Fibroblast of skin of abdomen (primary cell): ENCODE measurements at regions not wholly inside any gene's neighbourhood (a gene's known extent, or its start where the extent isn't known, plus 50 kb on each side); places are given as distances from the start of the nearest gene placed in this dataset.
"Not testable (repeated sequence)": the region's sequence is repeated elsewhere in the genome, so short reads cannot be mapped to it uniquely, and the experiment has no call there.

Experiments used
- DNase-seq: peaks from one replicate; pipeline ENCODE4 v3.0.0-alpha.2; 2013

DNA sequence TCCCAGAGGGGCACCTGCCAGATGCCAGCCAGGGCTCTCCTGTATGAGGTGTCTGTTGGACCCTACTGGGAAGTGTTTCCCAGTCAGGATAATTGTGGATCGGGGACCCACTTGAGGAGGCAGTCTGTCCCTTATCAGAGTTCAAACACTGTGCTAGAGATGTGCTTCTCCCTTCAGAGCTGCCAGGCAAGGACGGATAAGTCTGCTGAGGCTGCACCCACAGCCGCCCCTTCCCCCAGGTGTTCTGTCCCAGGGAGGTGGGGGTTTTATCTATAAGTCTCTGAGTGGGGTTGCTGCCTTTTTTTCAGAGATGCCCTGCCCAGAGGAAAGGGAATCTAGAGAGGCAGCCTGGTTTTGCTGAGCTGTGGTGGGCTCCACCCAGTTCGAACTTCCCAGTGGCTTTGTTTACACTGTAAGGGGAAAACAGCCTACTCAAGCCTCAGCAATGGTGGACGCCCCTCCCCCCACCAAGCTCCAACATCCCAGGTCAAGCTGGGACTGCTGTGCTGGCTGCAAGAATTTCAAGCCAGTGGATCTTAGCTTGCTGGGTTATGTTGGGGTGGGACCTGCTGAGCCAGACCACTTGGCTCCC, 324.0 kb upstream of the SETBP1 start:
- DNase-seq = no peak

DNA sequence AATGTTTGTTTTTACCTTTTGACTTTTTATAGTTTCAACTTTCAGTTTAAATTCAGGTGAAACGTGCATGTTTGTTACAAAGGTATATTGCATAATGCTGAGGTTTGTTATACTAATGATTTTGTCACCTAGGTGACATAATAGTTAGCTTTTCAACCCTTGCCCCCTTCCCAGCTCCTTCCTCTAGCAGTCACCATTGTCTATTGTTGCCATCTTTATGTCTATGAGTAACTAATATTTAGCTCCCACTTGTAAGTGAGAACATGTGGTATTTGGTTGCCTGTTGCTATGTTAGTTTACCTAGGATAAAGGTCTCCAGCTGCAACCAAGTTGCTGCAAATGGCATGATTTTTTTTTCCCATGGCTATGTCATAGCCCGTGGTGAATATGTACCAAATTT, 322.3 kb upstream of the SETBP1 start:
- no peak for DNase-seq

DNA sequence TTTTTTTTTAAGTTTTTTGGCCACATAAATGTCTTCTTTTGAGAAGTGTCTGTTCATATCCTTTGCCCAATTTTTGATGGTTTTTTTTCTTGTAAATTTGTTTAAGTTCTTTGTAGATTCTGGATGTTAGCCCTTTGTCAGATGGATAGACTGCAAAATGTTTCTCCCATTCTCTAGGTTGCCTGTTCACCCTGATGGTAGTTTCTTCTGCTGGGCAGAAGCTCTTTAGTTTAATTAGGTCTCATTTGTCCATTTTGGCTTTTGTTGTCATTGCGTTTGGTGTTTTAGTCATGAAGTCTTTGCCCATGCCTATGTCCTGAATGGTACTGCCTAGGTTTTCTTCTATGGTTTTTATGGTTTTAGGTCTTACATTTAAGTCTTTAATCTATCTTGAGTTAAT, 320.9 kb upstream of the SETBP1 start:
- DNase-seq = not testable (repeated sequence)

DNA sequence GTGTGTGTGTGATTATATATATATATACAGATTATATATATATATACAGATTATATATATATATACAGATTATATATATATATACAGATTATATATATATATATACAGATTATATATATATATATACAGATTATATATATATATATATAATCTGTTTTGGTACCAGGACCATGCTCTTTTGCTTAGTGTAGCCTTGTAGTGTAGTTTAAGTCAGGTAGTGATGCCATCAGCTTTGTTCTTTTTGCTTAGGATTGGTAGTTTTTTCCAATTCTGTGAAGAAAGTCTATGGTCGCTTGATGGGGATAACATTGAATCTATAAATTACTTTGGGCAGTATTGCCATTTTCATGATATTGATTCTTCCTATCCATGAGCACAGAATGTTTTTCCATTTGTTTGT, 318.5 kb upstream of the SETBP1 start:
- DNase-seq = not testable (repeated sequence)

DNA sequence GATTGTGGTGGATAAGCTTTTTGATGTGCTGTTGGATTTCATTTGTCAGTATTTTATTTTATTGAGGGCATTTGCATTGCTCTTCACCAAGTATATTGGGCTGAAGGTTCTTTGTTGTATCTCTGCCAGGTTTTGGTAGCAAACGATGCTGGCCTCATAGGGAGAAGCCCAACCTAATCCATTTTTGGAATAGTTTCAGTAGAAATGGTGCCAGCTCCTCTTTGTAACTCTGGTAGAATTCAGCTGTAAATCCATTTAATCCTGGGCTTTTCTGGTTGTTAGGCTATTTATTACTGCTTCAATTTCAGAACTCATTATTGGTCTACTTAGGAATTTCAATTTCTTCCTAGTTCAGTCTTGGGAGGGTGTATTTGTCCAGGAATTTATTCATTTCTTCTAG, 309.8 kb upstream of the SETBP1 start:
- no peak for DNase-seq

DNA sequence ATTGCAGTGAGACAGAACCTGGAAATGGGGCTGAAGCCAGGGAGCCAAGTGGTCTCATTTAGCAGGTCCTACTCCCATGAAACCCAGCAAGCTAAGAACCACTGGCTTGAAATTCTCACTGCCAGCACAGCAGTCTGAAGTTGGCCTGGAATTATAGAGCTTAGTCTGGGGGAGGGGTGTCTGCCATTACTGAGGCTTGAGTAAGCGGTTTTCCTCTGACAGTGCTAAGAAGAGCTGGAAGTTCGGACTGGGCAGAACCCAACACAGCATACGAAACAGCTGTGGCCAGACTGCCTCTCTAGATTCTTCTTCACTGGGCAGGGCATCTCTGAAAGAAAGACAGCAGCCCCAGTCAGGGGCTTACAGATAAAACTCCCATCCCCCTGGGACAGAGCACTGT, 305.7 kb upstream of the SETBP1 start:
- no peak for DNase-seq

DNA sequence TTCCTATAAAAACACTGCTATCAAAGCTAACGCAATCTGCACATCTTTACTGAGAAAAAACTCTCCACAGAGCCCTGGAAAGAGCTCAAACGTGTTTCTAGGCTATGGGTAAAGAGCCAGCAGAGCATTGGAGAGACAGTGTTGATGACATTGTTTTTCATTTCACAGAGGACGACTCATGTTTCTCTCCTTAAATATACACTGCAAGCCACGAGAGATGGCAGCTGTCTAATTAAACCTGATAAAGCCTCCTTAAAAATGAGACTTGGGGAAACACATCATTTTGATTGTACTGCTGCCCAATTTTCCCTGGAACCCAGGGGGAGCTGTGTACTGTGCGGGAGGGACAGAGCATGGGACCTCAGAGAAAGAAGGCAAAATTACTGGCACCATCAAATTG, 294.3 kb upstream of the SETBP1 start:
- no peak for DNase-seq

DNA sequence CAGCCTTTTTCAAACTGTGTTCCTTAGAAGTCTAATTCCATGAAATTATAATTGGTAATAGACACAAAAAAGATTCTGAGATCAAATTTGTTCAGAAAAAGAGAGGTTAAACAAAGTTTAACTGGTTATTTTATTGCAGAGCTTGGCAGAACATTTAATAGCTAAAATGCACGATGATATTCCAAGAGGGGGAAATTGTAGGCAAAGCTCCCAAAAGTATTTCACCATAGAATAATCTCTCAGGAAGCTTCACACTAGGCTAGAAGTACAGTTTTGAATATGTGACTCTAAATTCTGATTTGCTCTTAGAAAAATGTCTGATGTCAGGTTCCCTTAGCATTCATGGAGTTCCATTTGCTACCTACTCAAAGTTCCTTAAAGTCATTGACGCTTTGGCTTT, 292.4 kb upstream of the SETBP1 start:
- DNase-seq = no peak

DNA sequence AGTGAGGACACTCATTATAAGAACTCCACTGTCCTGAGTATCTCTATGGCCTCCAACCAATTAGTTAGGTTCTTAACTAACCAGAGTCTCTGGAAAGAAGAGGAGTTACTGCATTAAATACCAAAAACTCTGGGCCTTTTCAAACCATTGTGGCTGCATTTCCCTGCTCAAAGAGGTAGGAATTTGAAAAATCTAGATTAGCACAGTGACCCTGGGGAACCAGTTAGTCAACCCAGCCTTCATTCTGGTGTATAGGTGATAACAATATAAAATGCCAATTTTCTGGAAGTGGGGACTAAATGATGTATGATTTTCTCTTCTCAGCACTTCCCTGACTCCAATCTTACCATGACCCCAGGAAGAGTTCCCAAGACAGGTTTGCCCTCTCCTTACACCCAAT, 287.8 kb upstream of the SETBP1 start:
- no peak for DNase-seq

DNA sequence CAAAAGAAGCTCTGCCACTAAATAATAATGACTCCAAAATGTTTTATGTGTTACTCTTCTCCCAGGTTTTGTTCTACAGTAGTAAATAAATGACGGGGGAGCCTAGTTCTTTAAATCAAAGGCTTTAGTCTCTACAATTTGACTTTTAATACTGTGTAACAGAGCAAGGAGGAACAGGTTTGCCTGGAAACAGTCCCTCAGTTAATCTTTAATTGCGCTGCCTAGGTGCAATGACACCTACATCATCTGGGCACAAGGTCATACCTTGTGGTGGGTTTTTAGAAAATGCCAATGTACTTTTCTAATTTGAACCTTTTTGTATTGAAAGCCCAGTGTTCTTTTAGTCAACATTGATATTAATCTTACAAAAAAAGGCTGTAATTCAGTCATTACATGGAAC, 287.3 kb upstream of the SETBP1 start:
- no peak for DNase-seq

DNA sequence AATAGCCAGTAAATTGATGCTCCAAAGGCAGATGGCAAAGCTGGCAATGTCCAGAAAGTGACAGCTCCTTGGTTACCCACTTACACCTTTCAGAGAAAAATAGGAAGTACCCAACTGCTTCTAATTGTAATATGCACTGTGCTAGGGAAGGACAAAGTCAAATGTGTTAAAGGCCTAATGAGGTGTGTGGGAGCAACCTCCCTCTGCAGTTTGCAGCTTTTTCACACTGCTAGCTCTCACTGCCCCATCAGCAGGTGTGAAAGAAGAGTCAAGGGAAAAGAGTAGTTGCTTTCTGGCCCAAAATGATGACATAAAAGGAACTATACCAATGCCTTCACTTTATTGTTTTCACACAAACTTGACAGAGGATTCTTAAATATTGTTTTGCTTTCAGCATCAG, 284.1 kb upstream of the SETBP1 start:
- no peak for DNase-seq

DNA sequence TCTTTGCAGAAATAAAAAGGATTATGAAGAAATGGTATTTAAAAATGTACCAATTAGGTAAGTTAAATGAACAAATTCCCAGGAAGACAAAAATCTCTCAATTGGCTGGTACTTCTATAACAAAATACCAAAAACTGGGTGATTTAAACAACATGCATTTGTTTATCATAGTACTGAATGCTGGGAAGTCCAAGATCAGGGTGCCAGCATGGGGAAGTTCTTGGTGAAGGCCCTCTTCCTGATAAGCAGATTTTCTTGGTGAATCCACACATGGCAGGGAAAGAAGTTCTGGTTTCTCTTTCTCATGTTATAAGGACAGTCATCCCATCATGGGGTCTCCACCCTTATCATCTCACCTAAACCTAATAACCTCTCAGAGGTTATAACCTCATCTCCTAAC, 271.6 kb upstream of the SETBP1 start:
- no peak for DNase-seq

DNA sequence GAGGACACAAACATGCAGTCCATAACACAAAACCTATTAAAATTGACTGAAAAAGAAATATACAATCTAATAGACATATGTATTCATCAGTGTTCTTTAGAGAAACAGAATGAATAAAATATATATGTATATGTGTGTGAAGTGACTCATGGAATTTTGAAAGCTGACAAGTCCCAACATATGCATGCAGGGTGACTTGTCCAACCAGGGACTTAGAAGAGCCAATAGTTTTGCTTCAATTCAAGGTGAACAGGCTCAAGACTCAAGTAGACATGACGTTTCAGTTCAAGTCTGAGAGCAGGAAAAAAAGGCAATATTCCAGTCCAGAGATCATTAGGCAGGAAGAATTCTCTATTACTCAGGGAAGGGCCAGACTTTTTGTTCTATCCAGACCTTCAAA, 271.2 kb upstream of the SETBP1 start:
- DNase-seq = no peak

DNA sequence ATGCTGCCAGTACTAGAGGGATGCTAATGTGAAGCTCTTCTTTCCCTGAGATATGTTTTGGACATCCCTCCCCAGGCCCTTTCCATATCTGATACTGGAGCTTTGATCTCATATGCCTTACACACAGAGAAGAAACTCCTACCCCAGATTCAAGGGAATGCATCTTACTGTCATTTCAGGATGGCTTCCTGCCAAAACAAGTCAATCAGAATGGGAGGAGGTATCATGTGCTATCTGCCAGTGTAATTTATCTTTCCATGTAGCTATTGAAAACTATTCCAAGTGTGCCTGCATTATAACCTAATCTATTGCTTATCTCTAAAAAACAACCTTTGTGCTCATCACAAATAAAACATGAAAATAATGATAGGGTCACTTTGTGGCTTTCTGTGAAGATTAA, 269.9 kb upstream of the SETBP1 start:
- DNase-seq = no peak

DNA sequence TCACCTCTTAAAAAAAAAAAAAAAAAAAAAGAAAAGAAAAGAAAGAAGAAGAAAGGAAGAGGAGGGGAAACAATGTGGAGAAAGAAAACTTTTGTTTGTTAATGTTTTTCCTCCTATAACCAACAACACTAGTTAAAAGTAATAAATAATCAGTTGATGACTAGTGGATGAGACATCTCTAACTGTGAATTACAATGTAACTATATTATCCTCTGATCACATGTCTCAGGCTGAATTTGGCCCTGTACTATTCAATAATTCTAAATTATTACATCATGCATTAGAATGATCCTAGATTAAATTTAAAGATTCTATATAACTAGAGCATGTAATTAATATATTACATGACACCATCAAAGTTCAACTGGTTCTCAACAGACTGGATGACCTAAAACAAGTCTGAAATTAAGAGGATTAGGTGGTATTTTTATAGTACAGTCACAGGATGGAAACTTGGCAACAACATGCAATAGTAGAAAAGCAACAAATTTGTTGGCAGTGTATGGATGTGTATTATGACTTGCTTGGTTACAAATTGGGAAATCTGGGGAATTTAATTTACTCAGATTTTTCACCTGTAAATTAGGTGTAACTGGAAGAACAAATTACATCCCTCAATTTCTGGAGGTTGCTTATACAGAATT, 269.3 kb upstream of the SETBP1 start:
- DNase-seq = peak; percentile 6

DNA sequence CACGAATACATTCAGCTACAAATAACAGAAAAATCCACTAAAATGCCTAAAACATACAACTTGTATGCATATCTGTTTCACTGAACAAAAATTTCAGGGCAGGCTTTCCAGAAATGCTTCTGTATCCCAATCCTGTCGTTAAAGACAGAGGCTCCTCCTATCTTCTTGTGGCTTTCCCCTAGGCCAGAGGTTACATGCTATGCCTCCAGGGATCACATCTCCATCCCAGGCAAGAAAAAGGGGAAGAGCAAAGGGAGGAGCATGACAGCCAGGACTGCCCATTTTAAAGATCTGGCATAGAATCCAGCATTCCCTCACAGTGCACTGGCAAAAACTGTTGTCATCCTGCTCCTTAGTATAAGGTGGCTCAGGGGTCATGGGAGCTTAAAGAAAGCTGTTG, 268.7 kb upstream of the SETBP1 start:
- peak; percentile 4 for DNase-seq

DNA sequence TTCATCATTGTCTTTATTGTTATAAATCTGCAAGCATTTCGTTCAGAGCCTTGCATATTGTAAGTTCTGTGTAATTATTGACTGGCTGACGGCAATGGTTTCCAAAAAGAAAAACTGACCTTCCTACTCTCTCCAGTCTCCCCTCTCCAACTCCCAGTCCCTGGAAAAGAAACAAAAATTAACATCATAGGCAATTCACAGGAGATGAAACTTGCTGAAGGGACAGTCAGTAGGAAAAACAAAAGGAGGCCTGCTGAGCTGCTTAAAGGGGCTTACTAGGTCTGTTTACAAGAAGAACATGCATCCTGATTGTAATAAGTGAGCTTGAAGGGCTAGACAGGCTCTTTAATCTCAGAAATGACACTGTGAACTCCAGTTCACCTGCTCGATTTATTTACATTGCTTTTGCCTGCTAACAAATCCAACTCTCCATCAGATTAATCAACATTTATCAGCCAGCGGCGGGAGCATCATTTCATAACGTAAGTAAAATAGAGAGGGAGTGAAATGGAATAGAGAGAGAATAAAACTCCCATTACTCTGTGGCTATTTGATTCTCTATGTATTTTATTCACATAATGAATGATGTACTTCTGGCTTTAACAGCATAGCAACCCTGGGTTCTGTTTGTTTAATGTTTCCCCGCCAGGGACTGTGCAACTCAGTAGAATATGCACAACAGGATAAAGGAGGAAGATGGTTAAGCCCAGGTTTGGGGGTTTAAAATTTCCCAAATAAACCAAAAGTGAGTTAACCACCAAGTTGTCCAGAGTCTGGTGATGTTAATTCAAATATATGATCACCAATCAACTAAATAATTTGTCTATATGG, 256.7 kb upstream of the SETBP1 start:
- no peak for DNase-seq

DNA sequence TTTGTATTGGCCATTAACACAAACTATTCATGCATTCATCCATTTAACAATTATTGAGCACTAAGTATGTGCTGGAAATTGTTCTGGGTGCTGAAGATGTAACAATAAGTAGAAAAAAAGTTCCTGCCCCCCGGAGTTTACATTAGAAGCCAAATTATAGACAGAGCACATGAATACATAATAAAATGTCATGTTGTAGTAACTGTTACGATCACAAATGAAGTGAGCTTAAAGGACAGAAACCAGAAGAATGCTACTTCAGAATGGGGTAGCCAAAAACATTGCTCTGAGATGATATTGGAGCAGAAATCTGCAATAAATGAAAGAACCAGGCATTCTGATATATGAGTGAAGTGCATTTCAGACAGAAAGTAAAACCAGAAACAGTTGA, 256.0 kb upstream of the SETBP1 start:
- DNase-seq = no peak

DNA sequence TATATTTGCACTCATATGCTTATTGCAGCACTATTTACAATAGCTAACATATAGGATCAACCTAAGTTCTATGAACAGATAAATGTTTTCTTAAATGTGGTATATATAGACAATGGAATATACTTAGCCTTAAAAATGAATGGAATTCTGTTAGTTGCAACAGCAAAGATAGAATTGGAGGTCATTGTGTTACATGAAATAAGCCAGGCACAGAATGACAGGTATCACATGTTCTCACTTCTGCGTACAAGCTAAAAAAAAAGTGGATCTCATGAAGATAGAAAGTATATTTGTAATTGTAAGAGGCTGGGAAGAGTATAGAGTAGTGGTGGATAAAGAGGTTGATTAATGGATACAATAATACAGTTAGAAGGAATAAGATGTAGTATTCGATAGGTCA, 255.5 kb upstream of the SETBP1 start:
- no peak for DNase-seq

DNA sequence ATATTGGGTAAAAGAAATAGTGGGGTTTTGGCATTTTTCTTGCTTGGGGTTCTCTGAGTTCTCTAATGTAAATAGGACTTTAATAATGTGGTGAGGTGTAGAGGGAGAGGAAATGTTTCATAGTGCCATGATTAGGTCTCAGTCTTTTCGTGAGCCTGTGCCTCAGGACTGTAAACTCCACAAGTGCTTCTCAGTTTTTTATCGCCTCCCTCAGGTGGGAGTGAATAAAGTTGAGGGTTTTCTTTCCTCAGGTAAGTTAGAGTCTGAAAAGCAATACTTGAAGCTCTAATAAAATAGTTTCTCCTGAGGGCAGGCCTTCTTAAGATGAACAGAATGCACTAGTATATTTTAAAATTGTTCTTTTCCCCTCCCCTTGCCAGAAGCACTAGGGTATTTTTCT, 243.1 kb upstream of the SETBP1 start:
- DNase-seq = no peak

DNA sequence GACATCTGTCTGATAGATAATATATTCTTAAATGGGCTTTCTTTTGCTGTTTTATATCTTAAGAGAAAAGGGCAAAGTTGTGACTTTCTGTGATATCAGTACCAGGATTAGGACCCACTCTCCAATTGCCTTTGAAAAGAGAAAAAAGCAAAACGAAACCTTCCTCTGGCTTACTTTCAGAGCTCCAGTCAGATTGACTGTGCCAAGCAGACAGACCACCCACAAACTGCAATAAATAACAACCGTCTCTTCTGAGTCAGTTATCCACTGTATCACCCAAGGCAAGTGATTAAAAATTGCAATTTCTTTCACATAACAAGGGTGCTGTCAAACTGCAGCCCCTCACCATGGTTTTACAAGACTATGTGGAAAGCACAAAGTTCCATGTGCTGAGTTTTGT, 230.5 kb upstream of the SETBP1 start:
- peak; percentile 4 for DNase-seq

DNA sequence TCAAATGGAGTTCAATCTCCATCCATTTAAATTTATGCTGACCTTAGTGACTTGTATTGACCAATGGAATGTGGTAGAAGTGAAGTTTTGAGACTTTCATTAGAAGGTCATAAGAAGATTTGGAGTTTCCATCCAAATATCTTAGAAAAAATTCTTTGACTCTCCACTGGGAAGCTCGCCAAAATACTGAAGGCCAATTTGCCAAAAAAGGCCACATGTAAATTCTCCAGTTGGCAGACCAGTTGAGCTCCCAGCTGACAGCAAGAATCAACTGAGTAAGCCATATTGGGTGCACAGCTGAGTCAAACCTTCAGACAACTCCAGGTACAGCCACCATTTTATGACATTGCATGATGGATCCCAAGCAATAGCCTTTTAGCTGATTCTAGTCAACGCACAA, 228.3 kb upstream of the SETBP1 start:
- peak; percentile 50 for DNase-seq

DNA sequence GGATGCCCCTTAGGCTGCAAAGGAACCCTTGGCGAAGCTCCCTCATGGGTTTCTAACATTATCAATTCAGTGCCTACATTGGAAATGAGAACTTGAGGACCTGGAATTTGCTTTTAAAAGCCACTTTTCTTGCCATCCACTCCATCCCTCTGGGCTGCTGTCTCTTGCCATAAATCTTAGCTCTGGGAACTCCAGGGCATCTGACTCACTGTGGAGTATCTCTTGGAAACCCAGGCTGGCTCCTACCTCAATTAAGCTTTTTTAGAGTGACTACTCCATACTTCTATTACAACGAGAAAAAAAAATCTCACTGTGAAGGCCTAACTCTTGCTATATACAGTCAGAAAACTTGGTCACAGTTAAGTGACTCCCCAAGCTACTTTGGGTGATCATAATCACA, 227.2 kb upstream of the SETBP1 start:
- DNase-seq = peak; percentile 20

DNA sequence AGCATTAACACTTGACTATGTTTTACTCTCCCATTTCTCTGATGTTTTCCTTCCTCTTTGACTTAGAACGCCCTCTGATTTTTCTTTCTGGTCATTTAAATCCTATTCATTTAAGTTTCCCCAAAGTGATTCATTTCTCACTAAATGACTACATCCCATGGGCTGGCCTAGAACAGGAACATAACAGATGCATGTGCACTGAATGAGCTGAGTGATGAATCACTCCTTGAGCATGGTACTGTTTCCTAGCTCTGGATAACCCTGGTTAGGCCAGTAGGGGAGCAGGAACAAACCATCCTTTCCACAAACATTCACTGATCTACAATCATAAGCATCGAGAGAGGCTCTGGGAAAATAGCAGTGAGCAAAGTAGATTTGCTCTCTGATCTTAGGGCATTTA, 221.9 kb upstream of the SETBP1 start:
- DNase-seq = peak; percentile 83
